Hepatocyte (in vitro differentiated cells): ENCODE measurements at regions not wholly inside any gene's neighbourhood (a gene's known extent, or its start where the extent isn't known, plus 50 kb on each side); places are given as distances from the start of the nearest gene placed in this dataset.

Experiments used
- EZH2phosphoT487 ChIP-seq: fragments of 200-600 bp; sonication (generic); IDR thresholded peaks from one replicate; pipeline ENCODE4 v1.6.1; 2018; ENCODE audit warnings: antibody characterized with exemption, mild to moderate bottlenecking, low read depth, moderate library complexity; ENCODE audit not compliant: unreplicated experiment, severe bottlenecking
- TF ChIP-seq, protein P1 (sequence below): fragments of 200-600 bp; sonication (generic); IDR thresholded peaks from 2 replicates; pipeline ENCODE4 v1.5.1; 2016; ENCODE audit warnings: antibody characterized with exemption, mild to moderate bottlenecking; ENCODE audit not compliant: poor library complexity

- TF ChIP-seq, protein P1, sequence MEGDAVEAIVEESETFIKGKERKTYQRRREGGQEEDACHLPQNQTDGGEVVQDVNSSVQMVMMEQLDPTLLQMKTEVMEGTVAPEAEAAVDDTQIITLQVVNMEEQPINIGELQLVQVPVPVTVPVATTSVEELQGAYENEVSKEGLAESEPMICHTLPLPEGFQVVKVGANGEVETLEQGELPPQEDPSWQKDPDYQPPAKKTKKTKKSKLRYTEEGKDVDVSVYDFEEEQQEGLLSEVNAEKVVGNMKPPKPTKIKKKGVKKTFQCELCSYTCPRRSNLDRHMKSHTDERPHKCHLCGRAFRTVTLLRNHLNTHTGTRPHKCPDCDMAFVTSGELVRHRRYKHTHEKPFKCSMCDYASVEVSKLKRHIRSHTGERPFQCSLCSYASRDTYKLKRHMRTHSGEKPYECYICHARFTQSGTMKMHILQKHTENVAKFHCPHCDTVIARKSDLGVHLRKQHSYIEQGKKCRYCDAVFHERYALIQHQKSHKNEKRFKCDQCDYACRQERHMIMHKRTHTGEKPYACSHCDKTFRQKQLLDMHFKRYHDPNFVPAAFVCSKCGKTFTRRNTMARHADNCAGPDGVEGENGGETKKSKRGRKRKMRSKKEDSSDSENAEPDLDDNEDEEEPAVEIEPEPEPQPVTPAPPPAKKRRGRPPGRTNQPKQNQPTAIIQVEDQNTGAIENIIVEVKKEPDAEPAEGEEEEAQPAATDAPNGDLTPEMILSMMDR: no peak
- TF ChIP-seq EZH2phosphoT487: no peak
Measured at GRCh38 chr6:50187351-50187921, 137.7 kb upstream of the DEFB112 start.
